Spleen (tissue), 7 donors: ENCODE measurements at regions not wholly inside any gene's neighbourhood (a gene's known extent, or its start where the extent isn't known, plus 50 kb on each side); places are given as distances from the start of the nearest gene placed in this dataset.

ENCODE experiments used
- POLR2A ChIP-seq, 3 donors: fragments of 450-650 bp; IDR thresholded peaks; one replicate each; pipeline ENCODE4 v1.5.1; 2017; ENCODE audit warnings: antibody characterized with exemption in 3 of 3, mild to moderate bottlenecking in 1 of 3
- TF ChIP-seq, protein P1 (sequence below), 11 experiments: fragments of 200-600 bp in 7 of 11; fragments of 450-650 bp in 4 of 11; sonication (generic) in 4 of 11; IDR thresholded peaks in 8 of 11; conservative IDR thresholded peaks in 3 of 11; 1 replicate in 7 of 11; 2 replicates in 4 of 11; pipeline versions ENCODE4 v1.4.0 to v1.8.0; 2016 to 2021; ENCODE audit warnings: antibody characterized with exemption in 11 of 11, inconsistent platforms in 4 of 11, mild to moderate bottlenecking in 1 of 11
- donor health status: DM: no; HTN: no; CAD: no; lungs with moderate emphysema.
- donor health status: DM: no; HTN: no; CAD: no.
- donor health status: DM: no; HTN: no; CAD: no.

DNA sequence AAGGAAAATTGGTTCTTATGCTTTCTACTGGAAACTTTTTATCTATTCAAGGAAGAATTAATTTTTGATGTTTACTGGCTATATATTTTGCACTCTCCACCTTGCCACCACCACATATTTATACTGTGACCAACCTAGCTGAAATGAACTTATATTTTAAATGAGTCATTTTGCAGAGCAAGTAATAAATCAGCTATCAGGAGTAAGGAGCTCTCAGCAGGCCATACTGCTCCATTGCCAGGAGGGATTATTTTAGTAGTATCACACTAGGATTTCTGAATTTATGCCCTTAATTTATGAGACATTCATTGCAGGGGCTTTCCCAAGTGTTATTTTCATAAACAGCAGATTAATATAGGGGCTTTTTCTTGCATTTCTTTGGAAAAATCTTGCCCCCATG, 125.8 kb upstream of the CYP1B1 start:
- TF ChIP-seq, protein P1, sequence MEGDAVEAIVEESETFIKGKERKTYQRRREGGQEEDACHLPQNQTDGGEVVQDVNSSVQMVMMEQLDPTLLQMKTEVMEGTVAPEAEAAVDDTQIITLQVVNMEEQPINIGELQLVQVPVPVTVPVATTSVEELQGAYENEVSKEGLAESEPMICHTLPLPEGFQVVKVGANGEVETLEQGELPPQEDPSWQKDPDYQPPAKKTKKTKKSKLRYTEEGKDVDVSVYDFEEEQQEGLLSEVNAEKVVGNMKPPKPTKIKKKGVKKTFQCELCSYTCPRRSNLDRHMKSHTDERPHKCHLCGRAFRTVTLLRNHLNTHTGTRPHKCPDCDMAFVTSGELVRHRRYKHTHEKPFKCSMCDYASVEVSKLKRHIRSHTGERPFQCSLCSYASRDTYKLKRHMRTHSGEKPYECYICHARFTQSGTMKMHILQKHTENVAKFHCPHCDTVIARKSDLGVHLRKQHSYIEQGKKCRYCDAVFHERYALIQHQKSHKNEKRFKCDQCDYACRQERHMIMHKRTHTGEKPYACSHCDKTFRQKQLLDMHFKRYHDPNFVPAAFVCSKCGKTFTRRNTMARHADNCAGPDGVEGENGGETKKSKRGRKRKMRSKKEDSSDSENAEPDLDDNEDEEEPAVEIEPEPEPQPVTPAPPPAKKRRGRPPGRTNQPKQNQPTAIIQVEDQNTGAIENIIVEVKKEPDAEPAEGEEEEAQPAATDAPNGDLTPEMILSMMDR (IDR thresholded peaks at IDR 0.05 in 8 of 11, conservative IDR thresholded peaks at IDR 0.05 in 3 of 11), result no peak
- no peak for TF ChIP-seq POLR2A (IDR thresholded peaks at IDR 0.05)
